COLO829 (cell line): ENCODE measurements at regions not wholly inside any gene's neighbourhood (a gene's known extent, or its start where the extent isn't known, plus 50 kb on each side); places are given as distances from the start of the nearest gene placed in this dataset.
A peak's percentile ranks its signal among the peaks of the same experiment; 100 is the strongest.

Experiments used
- DNase-seq: peaks from one replicate; pipeline ENCODE4 v3.0.0; 2012; ENCODE audit warnings: low spot score

DNA sequence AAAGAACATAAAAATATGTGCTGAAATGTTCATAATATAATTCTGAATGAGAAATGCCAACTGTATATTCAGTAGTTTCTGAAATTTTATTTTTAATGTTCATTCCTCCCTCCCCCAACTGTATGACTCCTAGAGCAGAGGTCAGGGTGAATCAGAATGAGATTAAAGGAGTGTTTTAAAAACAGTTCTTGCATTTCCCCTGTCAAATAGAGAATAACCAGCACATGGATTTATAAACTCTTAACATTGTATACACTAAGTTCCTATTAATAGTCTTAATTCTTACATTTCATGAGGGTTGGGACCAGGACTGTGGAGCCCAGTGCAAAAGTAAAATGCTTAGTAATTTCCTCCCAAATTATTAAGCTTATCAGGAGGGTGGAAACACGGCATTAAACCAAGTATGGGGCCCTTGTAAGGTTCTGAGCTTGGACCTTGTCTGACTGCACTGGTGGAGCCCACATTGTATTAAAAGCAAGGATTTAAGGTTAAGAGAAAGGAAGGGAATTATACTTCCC lies 474.6 kb upstream of the RAG2 start:
- no peak for DNase-seq

DNA sequence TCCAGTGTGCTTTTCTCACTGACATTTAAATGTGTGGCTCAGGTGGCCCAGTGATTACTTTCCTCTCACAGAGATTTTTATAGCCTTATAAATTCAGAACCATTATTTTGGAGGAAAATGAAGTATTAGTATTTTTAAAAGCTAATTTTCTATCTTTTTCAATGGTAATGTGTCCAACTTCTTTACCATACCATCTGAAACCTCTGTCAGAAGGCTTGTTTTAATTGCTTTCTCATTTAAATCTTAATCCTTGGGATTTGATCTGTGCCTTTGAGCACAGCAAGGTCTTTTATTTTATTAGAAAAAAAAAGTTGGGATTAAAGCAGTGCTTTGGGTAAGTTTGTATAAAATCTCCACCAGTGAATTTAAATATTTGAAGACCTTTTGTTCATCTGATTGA lies 452.3 kb upstream of the RAG2 start:
- DNase-seq: no peak

DNA sequence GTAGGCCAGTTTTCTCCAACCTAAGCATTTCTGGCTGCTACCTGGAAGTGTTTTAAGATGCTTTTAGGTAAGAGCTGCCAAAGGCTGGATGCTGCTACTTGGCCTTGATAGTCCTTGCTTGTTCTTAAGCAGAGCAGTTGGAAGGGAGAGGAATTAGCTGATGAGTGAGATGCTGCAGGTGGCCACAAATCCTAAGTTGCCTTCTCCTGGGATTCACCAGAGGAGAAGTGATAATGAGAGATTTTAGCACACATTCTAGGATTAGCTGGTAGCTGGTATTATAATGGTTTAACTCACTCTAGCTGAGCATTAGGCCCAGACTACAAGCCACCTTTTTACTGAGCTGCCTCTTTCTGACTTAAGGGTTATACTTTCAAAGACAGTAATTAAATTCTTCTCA lies 442.9 kb upstream of the RAG2 start:
- no peak for DNase-seq

DNA sequence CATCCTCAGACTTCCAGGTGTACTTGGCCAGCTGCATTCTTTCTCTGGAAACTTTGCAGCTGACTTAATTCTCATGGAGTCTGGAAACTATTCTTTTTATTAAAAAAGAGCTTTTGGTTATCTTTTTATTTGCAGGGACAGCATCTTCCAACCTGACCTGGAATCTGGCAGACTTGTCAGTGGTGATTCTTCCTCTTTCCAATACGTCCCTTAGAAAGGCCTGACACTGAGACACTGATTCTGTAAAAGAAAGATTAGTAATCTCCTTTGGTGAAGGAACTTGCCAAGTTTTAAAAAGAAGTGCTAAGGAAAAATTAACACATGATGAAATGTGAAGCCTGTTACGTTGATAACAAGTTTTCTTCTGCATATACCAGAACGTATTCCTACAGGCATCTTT lies 440.9 kb upstream of the RAG2 start:
- DNase-seq: no peak

DNA sequence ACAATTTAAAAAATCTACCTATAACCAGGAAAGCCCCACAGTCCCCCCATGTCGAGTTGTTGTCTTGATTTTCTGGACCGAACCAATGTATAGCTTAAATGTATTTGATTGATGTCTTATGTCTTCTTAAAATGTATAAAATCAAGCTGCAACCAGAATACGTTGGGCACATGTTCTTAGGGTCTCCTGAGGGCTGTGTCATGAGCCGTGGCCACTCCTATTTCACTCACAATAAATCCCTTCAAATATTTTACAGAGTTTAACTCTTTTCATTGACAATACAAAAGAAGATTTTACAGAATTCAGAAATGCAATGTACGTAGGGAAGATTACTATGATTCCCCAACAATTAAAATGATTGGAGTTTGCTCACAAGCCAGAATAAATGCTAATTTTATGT lies 428.7 kb upstream of the RAG2 start:
- DNase-seq: no peak

DNA sequence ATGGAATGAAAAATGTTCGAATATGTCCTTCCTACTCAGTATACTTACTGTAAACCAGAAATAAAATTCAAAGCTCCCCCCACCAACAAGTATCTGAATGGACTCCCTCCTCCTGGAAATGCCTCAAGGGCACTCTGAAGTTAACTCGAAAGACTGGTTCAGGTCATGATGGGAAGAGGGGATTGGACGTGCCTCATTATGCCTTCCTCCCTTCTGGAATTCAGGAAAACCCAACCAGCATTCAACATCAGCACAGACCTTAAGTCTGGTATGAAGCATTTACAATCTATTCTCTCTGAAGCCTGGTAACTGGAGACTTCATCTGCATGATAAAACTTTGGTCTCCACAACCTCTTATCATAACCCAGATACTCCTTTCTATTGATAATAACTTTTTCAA lies 428.3 kb upstream of the RAG2 start:
- DNase-seq: no peak

DNA sequence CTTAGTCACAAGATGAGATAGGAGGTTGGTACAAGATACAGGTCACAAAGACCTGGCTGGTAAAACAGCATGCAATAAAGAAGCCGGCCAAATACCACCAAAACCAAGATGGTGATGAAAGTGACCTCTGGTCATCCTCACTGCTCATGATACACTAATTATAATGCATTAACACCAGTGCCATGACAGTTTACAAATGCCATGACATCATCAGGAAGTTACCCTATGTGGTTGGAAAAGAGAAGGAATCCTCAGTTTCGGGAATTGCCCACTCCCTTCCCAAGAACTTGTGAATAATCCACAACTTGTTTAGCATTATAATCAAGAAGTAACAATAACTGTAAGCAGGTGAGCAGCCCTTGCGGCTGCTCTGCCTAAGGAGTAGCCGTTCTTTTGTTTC lies 408.5 kb upstream of the RAG2 start:
- no peak for DNase-seq

DNA sequence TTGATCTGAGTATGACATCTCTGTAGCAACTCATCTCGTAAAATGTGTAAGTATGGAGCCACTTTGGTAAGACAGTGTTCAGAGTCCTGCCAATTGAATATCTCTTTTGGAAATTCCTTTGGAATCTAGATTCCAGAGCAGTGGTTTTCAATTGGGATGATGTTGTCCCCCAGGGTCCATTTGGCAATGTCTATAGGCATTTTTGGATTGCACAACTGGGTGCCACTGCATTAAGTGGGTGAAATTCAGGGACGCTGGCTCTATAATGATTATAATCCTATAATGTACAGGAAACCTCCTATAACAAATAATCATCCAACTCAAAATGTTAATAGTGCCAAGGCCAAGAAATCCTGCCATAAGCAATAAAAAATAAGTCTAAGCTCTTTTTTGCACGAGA lies 404.8 kb upstream of the RAG2 start:
- DNase-seq: no peak

DNA sequence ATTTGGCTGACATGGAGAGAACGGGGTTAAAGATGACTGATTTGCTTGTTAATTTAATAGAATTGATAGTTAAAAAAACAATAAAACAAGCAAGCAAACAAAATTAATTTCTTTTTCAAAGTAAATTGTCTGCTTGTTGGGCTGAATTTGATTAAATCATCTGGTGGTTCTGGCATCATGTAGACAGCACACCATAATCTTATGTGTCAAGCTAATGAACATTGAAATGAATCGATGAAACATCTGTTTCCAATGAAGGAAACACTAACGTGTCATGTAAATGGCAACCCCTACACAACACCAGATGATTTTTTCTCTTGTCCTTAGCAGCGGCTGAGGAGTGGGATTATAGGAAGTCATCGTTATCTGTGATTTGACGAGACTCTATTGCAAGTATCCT lies 399.6 kb upstream of the RAG2 start:
- no peak for DNase-seq

DNA sequence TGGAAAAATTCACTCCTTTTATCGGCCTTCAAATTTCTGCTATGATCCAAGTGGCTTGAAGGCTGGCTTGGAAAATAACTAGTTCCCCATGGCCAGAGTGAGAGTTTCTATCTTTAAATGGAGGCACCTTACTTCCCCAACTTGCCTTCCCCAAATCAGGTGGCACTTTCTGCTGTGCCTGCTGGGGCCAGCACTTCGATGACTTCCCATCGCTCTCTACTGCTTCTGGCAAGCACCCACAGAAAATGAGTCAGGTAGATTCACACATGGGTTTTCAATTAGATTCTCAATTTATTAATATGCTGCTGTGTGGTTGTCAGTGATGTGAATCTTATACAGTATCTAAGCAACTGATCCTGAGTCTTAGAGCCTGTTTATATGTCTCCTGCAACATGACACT lies 398.8 kb upstream of the RAG2 start:
- DNase-seq: no peak

DNA sequence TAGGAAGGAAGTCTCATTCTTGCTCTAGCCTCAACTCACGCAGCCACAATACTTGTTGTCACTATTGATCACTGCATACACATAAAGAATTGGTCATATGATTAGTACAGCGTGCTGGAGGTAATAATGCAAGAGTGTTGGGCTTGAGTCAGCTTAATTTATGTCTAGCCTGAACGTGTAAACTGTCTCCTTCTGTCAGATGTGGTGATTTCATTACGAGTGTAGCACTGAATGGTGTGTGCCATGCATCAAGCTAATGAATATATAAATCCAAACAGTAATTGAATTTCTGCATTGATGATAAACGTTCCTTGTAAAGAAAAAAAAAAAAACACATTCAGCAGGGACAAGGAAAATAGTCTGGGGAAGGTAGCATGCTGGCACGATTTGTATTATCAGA lies 396.2 kb upstream of the RAG2 start:
- DNase-seq: no peak

DNA sequence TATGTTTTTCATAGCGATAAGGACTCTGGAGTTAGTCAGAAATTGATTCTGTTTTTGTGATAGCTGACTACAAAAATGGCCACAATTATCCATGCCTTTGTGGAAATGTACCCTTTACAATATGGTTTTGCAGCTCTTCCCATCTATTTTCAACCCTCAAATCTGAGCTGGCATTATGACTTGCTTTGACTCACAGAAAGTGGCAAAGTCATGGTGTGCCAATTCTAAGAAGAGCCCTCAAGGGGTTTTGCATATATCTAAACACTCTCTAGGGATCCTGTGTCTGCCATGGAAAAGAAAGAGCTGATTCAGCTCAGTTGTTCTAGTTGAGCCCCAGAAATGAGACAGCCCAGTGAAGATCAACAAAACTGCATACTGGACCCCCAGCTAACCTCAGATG lies 390.5 kb upstream of the RAG2 start:
- no peak for DNase-seq

DNA sequence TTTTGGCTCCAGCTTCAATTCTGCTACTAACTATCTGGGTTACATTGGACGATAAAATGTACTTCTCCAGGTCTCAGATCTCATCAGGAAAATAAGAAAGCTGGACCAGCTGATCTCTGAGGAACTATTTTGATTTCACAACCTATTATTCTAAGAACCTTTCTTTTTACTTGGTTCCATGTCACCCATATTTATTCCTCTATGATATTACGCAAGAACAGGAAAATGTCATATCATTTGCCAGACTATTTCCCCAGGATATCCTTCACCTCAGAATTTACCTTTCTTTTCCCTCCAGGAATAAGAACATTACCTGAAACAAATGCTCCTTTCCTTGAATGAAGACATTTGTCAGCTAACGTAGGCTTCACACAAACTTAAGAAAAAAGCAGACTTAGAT lies 387.5 kb upstream of the RAG2 start:
- DNase-seq: no peak

DNA sequence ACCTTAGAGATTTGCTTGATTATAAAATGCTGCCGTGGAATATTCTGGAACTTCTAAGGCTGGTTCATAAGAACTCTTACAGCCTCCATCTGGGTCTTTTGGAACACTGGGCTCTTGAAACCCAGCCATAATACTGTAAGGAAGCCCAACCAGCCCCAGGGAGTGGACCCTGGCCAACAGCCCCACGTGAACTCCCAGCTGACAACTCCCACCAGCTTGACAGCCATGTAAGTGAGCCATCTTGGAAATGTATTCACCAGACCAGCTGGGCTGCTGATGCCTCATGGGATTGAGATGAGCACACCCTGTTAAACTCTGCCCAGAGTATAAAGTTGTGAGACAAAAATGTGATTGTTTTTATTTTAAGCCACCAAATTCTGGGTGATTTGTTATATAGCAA lies 378.7 kb upstream of the RAG2 start:
- DNase-seq: no peak

DNA sequence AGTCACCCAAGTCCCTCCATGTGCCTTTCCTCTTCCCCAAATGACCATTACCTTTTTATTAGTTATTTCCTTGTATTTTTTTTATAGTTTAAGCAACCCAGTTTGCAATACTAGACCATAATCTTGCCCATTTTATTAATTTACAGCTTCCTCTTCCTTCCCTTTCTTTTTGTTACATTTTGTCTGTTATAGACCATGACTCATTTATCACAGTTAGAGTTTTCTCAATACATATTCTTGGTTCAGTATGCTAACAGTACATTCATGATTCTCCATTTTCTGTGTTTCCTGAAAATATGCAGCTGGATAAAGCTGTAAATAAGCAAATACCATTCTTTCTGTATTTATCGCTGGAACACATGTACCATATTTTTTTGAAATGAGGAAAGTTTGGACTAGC lies 376.7 kb upstream of the RAG2 start:
- DNase-seq: no peak

DNA sequence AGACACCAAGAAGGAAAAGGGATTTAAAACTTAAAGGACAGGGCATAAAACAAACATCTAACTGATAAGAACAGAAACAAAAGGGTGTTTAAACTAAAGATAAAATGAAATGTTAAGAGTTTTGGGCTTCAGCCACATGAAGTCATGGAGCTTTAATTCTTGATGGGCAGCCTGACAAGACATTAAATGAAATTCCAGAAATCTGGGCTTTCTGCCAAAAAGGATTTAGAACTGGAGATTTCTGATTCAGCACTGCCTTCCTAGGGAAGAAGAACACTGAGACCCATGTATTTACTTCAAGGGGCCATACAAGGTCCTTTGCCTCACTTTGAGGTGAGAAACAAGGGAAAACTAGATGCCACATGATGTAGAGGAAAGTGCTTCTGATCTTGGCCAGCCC lies 355.9 kb upstream of the RAG2 start:
- DNase-seq: no peak

DNA sequence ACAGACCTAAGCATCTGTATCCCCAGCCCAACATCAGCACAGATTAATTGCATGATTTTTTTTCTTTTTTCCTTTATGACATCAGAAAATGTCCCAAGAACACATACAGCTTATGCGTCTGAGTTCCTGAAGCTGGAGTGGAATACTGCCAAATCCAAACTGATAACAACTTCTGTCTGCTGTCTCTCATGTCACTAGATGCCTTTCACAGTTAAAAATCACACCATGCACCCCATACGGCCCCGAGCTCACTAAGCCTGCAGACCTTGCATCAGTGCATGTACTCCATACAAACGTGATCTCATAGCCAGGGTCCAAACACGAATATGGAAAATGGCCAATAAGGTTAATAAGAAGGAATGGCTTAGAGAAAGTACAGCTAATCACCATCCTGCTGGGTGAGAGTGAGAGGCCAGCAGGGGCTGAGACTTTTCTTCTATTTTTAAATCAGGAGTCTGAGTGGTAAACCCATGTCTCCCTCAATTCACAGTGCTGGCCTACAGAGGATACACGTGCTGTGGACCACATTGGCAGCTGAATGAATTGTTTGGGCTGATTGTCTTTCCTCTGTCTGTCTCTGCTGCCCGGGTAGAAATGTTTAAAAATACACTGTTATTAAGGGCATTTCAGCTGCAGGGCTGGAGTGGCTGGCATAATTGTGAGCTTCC lies 350.6 kb upstream of the RAG2 start:
- no peak for DNase-seq

DNA sequence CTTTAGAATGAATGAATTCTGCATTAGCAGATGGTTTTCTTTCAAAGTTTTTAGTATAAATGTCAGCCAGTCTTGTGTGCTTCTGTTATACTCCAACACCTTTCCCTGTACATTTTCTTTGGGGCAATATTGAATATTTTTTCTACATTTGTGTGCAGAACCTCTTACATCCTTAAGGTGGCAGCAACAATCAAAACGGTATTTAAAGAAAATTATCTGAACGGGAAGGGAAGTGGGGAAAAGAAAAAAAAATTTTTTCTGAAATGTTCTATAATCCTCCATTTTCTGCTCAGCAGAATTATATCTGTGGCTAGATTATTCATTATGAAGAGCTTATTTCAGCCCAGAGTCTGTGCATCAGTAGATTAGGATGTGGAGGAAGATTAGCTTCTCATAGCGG lies 347.3 kb upstream of the RAG2 start:
- peak; percentile 8 for DNase-seq

DNA sequence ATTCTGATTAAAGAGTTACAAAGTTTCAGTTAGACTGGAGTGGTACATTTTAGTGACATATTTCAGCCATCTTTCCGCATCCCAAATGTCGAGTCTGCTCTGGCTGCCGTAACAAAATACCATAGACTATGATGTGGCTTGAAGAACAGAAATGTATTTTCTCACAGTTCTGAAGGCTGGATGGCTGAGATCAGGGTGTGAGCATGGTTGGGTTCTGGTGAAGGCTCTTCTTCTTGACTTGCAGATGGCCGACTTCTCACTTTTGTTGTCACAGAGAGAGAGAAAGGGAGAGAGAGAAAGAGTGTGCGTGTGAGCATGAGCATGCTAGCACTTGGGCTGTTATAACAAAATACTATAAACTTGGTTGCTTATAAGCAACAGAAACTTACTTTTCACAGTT lies 335.4 kb upstream of the RAG2 start:
- no peak for DNase-seq

DNA sequence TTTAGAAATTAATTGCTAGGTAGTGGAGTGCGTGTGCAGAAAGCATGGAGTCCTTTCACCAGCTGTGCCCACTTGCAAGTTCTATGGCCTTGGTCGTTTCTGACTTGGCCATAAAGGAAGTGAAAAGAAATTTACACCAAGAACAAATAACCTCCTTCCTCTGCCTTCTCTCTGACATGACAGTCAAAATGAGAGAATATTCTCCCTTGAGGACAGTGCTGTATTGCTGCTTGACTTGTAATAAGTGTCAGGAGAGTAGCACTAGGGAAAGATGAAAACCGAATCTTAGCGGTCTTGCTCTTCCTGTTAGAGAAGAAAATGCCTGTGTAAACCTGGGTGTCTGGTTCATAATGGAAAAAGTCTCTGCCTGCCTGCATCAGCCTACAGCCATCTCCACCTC lies 333.1 kb upstream of the RAG2 start:
- DNase-seq: no peak

DNA sequence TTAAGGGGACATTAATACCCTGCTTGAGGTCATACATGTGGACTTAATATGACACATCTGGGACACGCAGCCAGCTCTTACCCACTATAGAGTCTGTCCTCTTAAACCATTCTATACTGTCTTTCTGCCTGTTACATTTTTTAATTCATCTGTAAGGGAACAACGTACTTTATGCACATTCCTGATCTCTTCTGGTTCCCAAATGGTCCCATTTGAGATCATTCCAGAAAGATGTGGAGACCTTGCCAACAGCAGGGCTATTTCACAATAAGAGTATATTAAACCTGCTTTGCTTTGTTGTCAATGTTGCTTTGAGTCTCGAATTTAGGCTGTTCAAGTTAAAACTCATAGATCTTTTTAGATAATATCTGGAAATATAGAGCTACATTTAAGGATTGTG lies 332.2 kb upstream of the RAG2 start:
- DNase-seq: no peak

DNA sequence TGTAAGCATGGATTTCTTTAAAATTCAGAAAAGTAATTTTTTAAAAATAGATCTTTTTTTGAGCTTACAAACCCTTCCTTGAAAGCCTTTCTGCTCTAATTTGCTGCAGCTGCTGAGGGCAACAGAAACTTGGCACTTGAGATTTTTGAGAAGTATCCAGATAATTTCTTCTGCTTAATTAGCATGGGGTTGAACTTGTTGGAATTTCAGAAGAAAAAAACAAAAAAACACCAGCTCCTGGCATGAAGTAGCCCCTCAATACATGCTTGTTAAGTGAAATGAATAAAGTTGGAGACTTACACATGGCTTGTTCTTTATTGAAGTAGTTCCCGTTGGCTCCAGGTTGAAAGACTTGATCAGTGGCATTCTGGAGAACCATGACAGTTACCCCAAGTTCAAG lies 331.4 kb upstream of the RAG2 start:
- DNase-seq: no peak

DNA sequence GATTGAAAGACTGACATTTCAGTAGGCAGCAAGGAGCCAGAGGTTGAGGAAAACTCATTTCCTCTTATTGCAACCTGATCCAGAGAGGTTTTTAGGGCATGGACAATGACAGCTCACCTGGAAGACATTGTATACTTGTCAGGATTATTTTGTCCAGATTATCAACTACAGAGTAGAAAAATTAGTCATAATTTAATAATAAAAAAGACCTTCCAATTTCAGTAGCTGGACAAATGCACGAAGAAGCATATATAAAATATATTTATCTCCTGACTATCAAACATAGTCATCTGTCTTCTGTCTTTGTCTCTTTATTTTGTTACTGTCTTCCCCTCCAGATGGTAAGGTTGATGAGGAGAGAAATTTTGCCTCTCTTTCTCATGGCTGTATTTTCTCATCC lies 330.6 kb upstream of the RAG2 start:
- DNase-seq: no peak

DNA sequence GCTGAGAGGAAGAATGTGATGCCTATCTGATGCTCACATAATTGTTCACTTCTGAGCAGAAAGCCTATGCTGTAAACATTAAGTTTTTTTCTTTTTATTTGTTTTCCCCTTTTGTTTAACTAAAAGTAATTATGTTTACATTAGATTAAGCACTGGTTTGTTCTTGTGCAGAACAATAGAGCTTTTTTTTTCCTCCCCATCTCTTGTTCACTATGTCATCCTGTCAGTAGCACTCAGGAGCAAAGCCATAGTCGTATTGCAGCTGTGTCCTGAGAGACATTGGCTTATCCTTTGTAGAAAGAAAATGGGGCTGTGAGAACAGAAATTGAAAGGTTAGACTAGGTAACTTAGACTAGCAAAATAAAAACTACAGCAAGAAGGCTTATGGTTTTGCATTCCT lies 301.8 kb upstream of the RAG2 start:
- no peak for DNase-seq

DNA sequence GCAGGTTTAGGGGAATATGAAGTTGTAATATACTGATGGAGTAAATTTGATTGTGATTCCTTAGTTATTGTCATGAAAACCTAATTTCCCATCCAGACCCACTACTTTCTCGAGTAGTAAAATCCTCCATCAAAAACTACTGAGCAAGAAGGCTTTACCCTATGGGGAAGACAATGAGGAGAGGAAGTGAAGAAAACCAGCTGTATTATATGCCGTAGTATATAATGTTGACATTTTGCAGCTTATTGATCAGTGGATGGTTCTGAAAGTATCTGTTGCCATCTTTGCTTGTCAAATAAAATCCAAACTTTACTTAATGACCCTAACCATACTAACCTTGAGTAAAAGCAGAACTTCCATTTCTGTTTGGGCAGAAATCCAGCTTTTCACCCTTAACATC lies 292.8 kb upstream of the RAG2 start:
- DNase-seq: no peak
